SK-N-SH treated with all-trans-retinoic acid at 6 μM for 48 hours (cell line): ENCODE measurements at regions not wholly inside any gene's neighbourhood (a gene's known extent, or its start where the extent isn't known, plus 50 kb on each side); places are given as distances from the start of the nearest gene placed in this dataset.

Source experiments
- ATAC-seq: fragments of 200-7000 bp; cut with Tn5 transposase; 3 replicates; pipeline ENCODE4 v1.9.1; 2020; ENCODE audit warnings: mild to moderate bottlenecking, moderate library complexity
- ARNTL ChIP-seq: fragments of 450-650 bp; formaldehyde crosslinking; IDR thresholded peaks from 2 replicates; pipeline ENCODE4 v1.5.0; 2020; ENCODE audit warnings: low read depth, mild to moderate bottlenecking, moderate library complexity, borderline replicate concordance
- BACH2 ChIP-seq: fragments of 250-450 bp; sonication (Bioruptor Pico); IDR thresholded peaks from 2 replicates; pipeline ENCODE4 v1.9.0; 2021; ENCODE audit warnings: mild to moderate bottlenecking, borderline replicate concordance
- CSDC2 ChIP-seq: fragments of 250-450 bp; sonication (Bioruptor Pico); IDR thresholded peaks from 2 replicates; pipeline ENCODE4 v1.5.0; 2020; ENCODE audit warnings: mild to moderate bottlenecking, moderate library complexity
- ESRRG ChIP-seq: fragments of 250-450 bp; sonication (Bioruptor Pico); IDR thresholded peaks from 2 replicates; pipeline ENCODE4 v1.6.1; 2021; ENCODE audit warnings: mild to moderate bottlenecking
- GLIS3 ChIP-seq: fragments of 250-450 bp; sonication (Bioruptor Pico); IDR thresholded peaks from 2 replicates; pipeline ENCODE4 v1.5.0; 2020; ENCODE audit warnings: mild to moderate bottlenecking, moderate library complexity
- ISL1 ChIP-seq: fragments of 250-450 bp; sonication (Bioruptor Pico); IDR thresholded peaks from 2 replicates; pipeline ENCODE4 v2.1.2; 2022; ENCODE audit warnings: mild to moderate bottlenecking, moderate library complexity
- OSR1 ChIP-seq: fragments of 250-450 bp; sonication (Bioruptor Pico); IDR thresholded peaks from 2 replicates; pipeline ENCODE4 v1.8.0; 2022; ENCODE audit warnings: moderate library complexity, mild to moderate bottlenecking, inconsistent platforms
- PPARA ChIP-seq: fragments of 250-450 bp; sonication (Bioruptor Pico); IDR thresholded peaks from 2 replicates; pipeline ENCODE4 v1.5.0; 2020; ENCODE audit warnings: mild to moderate bottlenecking, borderline replicate concordance
- RARB ChIP-seq: fragments of 250-450 bp; sonication (Bioruptor Pico); IDR thresholded peaks from 2 replicates; pipeline ENCODE4 v1.8.0; 2021; ENCODE audit warnings: mild to moderate bottlenecking, moderate library complexity
- SNAI2 ChIP-seq: fragments of 250-450 bp; sonication (Bioruptor Pico); IDR thresholded peaks from 2 replicates; pipeline ENCODE4 v1.5.0; 2020; ENCODE audit warnings: mild to moderate bottlenecking, moderate library complexity
- TCF4 ChIP-seq: fragments of 250-450 bp; sonication (Bioruptor Pico); IDR thresholded peaks from 2 replicates; pipeline ENCODE4 v1.8.0; 2021; ENCODE audit warnings: mild to moderate bottlenecking, moderate library complexity, borderline replicate concordance
- TOX ChIP-seq: fragments of 250-450 bp; sonication (Bioruptor Pico); IDR thresholded peaks from 2 replicates; pipeline ENCODE4 v1.8.0; 2021; ENCODE audit warnings: mild to moderate bottlenecking, moderate library complexity, borderline replicate concordance
- ZC3H10 ChIP-seq: fragments of 250-450 bp; sonication (Bioruptor Pico); IDR thresholded peaks from 2 replicates; pipeline ENCODE4 v1.5.1; 2021; ENCODE audit warnings: mild to moderate bottlenecking, moderate library complexity
- ZFP3 ChIP-seq: fragments of 250-450 bp; sonication (Bioruptor Pico); IDR thresholded peaks from 2 replicates; pipeline ENCODE4 v1.5.0; 2020; ENCODE audit warnings: mild to moderate bottlenecking, moderate library complexity
- ZFP30 ChIP-seq: fragments of 450-650 bp; formaldehyde crosslinking; IDR thresholded peaks from 2 replicates; pipeline ENCODE4 v1.5.0; 2022; ENCODE audit warnings: mild to moderate bottlenecking, moderate library complexity
- ZNF565 ChIP-seq: fragments of 450-650 bp; formaldehyde crosslinking; conservative IDR thresholded peaks from 2 replicates; pipeline ENCODE4 v1.5.0; 2020; ENCODE audit warnings: low read depth, mild to moderate bottlenecking, moderate library complexity
- ZNF70 ChIP-seq: fragments of 450-650 bp; formaldehyde crosslinking; IDR thresholded peaks from 2 replicates; pipeline ENCODE4 v1.5.0; 2020; ENCODE audit warnings: mild to moderate bottlenecking, moderate library complexity
- ZNF8 ChIP-seq: fragments of 450-650 bp; formaldehyde crosslinking; IDR thresholded peaks from 2 replicates; pipeline ENCODE4 v1.5.0; 2020; ENCODE audit warnings: mild to moderate bottlenecking, moderate library complexity
- TF ChIP-seq, protein P1 (sequence below): fragments of 250-450 bp; sonication (Bioruptor Pico); IDR thresholded peaks from 2 replicates; pipeline ENCODE4 v1.5.0; 2020; ENCODE audit warnings: mild to moderate bottlenecking, moderate library complexity
- TF ChIP-seq, protein P2 (sequence below): fragments of 250-450 bp; sonication (Bioruptor Pico); IDR thresholded peaks from 2 replicates; pipeline ENCODE4 v1.5.1; 2021; ENCODE audit warnings: mild to moderate bottlenecking, moderate library complexity
- TF ChIP-seq, protein P3 (sequence below): fragments of 250-450 bp; sonication (Bioruptor Pico); IDR thresholded peaks from 2 replicates; pipeline ENCODE4 v1.5.1; 2020; ENCODE audit warnings: low read depth, mild to moderate bottlenecking, moderate library complexity
- TF ChIP-seq, protein P4 (sequence below): fragments of 250-450 bp; sonication (Bioruptor Pico); IDR thresholded peaks from 2 replicates; pipeline ENCODE4 v1.8.0; 2021; ENCODE audit warnings: low read depth, mild to moderate bottlenecking, moderate library complexity, borderline replicate concordance
- TF ChIP-seq, protein P5 (sequence below): fragments of 250-450 bp; sonication (Bioruptor Pico); IDR thresholded peaks from 2 replicates; pipeline ENCODE4 v1.8.0; 2020; ENCODE audit warnings: mild to moderate bottlenecking, moderate library complexity, borderline replicate concordance

DNA sequence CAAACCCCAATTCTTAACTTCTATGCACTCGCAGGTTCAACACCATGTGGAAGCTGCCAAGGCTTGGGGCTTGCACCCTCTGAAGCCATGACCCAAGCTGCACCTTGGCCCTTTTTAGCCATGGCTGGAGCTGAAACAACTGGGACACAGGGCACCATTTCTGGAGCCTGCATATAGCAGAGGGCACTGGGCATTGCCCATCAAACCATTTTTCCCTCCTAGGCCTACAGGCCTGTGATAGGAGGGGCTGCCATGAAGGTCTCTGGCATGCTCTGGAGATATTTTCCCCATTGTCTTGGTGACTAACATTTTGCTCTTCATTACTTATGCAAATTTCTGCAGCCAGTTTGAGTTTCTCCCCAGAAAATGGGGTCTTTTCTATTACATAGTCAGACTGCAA, 484.7 kb downstream of the EPHA7 start (continued):
- no peak for TF ChIP-seq ZFP3 (CRISPR knock-in tag)
- TF ChIP-seq ZNF70 (CRISPR knock-in tag), result no peak
- no peak for TF ChIP-seq GLIS3
- TF ChIP-seq, protein P1, sequence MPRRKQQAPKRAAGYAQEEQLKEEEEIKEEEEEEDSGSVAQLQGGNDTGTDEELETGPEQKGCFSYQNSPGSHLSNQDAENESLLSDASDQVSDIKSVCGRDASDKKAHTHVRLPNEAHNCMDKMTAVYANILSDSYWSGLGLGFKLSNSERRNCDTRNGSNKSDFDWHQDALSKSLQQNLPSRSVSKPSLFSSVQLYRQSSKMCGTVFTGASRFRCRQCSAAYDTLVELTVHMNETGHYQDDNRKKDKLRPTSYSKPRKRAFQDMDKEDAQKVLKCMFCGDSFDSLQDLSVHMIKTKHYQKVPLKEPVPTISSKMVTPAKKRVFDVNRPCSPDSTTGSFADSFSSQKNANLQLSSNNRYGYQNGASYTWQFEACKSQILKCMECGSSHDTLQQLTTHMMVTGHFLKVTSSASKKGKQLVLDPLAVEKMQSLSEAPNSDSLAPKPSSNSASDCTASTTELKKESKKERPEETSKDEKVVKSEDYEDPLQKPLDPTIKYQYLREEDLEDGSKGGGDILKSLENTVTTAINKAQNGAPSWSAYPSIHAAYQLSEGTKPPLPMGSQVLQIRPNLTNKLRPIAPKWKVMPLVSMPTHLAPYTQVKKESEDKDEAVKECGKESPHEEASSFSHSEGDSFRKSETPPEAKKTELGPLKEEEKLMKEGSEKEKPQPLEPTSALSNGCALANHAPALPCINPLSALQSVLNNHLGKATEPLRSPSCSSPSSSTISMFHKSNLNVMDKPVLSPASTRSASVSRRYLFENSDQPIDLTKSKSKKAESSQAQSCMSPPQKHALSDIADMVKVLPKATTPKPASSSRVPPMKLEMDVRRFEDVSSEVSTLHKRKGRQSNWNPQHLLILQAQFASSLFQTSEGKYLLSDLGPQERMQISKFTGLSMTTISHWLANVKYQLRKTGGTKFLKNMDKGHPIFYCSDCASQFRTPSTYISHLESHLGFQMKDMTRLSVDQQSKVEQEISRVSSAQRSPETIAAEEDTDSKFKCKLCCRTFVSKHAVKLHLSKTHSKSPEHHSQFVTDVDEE (CRISPR knock-in tag), result no peak

DNA sequence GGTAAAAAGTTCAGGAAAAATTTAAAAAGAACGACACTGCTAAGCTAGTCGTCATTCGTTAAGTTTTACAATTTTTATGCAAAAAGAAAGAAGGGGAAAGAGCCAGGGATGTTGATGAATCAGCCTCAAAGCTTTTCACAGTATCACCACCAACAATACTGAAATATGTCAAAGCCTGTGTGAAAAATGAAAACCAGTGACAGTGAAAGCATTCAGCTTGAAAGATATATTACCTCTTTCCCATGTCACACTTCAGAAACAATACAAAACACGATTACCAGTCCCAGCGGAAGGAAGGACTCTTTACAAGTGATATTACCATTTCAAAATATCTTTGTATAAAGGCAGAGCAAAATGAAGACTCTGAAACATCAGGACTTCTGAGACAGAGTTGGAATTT, 489.2 kb downstream of the EPHA7 start:
- TF ChIP-seq ZNF565 (CRISPR knock-in tag), result no peak
- no peak for TF ChIP-seq ISL1 (CRISPR knock-in tag)
- no peak for TF ChIP-seq ZNF8 (CRISPR knock-in tag)
- TF ChIP-seq SNAI2 (CRISPR knock-in tag), result no peak
- TF ChIP-seq OSR1 (CRISPR knock-in tag), result no peak
- no peak for TF ChIP-seq ZFP3 (CRISPR knock-in tag)
- no peak for TF ChIP-seq TCF4 (CRISPR knock-in tag)
- no peak for TF ChIP-seq CSDC2 (CRISPR knock-in tag)
- TF ChIP-seq ARNTL (CRISPR knock-in tag), result no peak
- no peak for TF ChIP-seq TOX (CRISPR knock-in tag)
- no peak for ATAC-seq

DNA sequence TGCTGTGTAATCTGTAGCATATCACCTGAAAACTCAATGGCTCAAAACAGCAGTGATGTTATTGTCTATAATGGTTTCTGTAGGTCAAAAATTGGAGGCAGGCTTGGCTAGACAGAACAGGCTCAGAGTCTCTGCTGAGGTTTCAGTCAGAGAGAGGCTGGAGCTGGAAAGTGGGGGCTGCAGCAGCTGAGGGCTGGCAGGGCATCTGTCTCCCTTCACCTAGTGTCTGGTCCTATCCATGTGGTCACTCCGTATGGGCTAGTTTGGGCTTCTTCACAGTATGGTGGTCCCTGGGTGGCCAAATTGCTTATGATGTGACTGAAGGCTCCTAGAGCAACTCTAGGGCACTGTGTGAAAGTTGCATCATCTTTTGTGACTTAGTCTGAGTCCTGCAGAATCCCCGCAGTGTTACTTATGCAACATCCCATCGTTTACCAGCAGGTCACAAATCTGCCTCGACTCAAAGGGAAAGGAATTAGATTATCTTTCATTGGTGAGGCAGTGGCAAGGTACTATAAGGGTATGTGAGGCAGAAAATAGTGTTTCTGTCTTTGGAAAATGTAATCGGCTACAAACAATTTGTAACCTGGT, 497.0 kb downstream of the EPHA7 start:
- no peak for ATAC-seq
- TF ChIP-seq ZC3H10 (CRISPR knock-in tag) (no peak), RARB (CRISPR knock-in tag) (no peak), ZFP30 (no peak), ZNF70 (CRISPR knock-in tag) (no peak), SNAI2 (CRISPR knock-in tag) (no peak), GLIS3 (no peak), ESRRG (CRISPR knock-in tag) (no peak), ARNTL (CRISPR knock-in tag) (no peak), ZFP3 (CRISPR knock-in tag) (no peak), CSDC2 (CRISPR knock-in tag) (no peak)
- TF ChIP-seq, protein P2, sequence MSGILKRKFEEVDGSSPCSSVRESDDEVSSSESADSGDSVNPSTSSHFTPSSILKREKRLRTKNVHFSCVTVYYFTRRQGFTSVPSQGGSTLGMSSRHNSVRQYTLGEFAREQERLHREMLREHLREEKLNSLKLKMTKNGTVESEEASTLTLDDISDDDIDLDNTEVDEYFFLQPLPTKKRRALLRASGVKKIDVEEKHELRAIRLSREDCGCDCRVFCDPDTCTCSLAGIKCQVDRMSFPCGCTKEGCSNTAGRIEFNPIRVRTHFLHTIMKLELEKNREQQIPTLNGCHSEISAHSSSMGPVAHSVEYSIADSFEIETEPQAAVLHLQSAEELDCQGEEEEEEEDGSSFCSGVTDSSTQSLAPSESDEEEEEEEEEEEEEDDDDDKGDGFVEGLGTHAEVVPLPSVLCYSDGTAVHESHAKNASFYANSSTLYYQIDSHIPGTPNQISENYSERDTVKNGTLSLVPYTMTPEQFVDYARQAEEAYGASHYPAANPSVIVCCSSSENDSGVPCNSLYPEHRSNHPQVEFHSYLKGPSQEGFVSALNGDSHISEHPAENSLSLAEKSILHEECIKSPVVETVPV, result no peak
- TF ChIP-seq, protein P3, sequence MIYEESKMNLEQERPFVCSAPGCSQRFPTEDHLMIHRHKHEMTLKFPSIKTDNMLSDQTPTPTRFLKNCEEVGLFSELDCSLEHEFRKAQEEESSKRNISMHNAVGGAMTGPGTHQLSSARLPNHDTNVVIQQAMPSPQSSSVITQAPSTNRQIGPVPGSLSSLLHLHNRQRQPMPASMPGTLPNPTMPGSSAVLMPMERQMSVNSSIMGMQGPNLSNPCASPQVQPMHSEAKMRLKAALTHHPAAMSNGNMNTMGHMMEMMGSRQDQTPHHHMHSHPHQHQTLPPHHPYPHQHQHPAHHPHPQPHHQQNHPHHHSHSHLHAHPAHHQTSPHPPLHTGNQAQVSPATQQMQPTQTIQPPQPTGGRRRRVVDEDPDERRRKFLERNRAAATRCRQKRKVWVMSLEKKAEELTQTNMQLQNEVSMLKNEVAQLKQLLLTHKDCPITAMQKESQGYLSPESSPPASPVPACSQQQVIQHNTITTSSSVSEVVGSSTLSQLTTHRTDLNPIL, result no peak

DNA sequence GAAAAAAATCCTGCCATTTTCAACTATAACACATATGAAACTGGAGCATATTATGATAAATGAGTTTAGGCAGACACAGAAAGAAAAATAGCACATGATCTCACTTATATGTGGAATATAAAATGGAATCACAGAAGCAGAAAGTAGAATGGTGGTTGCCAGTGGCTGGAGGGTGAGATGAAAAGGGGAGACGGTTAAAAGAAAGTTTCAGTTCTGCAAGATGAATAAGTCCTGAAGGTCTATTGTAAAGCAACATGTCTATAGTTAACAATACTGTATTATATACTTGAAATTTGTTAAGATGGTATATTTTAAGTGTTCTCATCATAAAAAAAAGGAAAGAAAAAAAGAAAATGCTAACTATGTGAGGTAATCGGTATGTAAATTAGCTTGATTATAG, 503.9 kb downstream of the EPHA7 start:
- ATAC-seq, result no peak
- TF ChIP-seq ARNTL (CRISPR knock-in tag) (no peak), ISL1 (CRISPR knock-in tag) (no peak), ZFP3 (CRISPR knock-in tag) (no peak), ZNF70 (CRISPR knock-in tag) (no peak), TOX (CRISPR knock-in tag) (no peak), ZFP30 (no peak), ZNF565 (CRISPR knock-in tag) (no peak), GLIS3 (no peak), BACH2 (no peak), ZC3H10 (CRISPR knock-in tag) (no peak), PPARA (no peak), SNAI2 (CRISPR knock-in tag) (no peak), ESRRG (CRISPR knock-in tag) (no peak), OSR1 (CRISPR knock-in tag) (no peak), TCF4 (CRISPR knock-in tag) (no peak)
- TF ChIP-seq, protein P4, sequence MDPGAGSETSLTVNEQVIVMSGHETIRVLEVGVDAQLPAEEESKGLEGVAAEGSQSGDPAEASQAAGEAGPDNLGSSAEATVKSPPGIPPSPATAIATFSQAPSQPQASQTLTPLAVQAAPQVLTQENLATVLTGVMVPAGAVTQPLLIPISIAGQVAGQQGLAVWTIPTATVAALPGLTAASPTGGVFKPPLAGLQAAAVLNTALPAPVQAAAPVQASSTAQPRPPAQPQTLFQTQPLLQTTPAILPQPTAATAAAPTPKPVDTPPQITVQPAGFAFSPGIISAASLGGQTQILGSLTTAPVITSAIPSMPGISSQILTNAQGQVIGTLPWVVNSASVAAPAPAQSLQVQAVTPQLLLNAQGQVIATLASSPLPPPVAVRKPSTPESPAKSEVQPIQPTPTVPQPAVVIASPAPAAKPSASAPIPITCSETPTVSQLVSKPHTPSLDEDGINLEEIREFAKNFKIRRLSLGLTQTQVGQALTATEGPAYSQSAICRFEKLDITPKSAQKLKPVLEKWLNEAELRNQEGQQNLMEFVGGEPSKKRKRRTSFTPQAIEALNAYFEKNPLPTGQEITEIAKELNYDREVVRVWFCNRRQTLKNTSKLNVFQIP (CRISPR knock-in tag), result no peak
- TF ChIP-seq, protein P2, result no peak
- TF ChIP-seq, protein P5, sequence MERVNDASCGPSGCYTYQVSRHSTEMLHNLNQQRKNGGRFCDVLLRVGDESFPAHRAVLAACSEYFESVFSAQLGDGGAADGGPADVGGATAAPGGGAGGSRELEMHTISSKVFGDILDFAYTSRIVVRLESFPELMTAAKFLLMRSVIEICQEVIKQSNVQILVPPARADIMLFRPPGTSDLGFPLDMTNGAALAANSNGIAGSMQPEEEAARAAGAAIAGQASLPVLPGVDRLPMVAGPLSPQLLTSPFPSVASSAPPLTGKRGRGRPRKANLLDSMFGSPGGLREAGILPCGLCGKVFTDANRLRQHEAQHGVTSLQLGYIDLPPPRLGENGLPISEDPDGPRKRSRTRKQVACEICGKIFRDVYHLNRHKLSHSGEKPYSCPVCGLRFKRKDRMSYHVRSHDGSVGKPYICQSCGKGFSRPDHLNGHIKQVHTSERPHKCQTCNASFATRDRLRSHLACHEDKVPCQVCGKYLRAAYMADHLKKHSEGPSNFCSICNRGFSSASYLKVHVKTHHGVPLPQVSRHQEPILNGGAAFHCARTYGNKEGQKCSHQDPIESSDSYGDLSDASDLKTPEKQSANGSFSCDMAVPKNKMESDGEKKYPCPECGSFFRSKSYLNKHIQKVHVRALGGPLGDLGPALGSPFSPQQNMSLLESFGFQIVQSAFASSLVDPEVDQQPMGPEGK (CRISPR knock-in tag), result no peak
- TF ChIP-seq, all 23 proteins: peak for 0
